ENCODE measurements at regions not wholly inside any gene's neighbourhood (a gene's known extent, or its start where the extent isn't known, plus 50 kb on each side); places are given as distances from the start of the nearest gene placed in this dataset.
"Not testable (repeated sequence)": the region's sequence is repeated elsewhere in the genome, so short reads cannot be mapped to it uniquely, and the experiment has no call there.

DNA sequence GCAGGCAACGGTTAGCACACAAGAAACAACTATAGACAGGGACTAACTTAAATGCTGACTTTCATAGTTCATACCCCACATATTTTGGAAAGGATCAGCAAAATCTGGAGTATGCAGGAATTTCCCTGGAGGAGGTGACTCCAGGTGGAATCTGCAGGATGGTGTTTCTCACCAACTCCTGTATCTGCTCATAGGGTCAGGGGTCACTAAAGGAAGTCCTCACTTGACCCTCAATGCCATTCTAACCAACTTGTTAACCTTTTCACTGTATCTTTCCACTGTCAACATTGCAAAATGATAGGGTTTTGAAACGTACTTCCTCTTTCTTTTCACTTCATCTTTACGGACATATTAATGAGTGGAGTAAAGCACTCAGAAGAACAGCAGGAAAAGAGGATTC lies 207.0 kb upstream of the CXCR4 start:
- no peak for DNase-seq (ENCODE audit: low spot score)

DNA sequence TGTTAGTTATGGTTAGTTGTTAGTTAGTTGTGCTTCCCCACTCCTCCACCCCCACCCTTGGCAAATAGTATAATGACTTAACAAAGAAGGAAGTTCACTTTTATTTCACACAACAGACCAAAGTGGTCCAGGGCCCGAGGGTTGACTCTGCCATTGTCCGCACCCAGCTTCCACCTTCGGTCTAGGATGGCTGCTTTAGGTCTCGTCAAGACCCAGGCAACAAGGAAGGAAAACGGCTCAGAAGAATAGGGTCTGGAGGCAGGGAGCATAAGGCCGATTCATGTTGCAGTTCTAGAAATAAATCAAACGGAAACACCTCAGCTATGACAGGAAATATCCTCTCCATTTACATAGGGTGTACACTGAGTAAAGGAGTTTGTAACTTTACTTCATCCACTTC lies 206.0 kb upstream of the CXCR4 start:
- DNase-seq (ENCODE audit: low spot score), result no peak

DNA sequence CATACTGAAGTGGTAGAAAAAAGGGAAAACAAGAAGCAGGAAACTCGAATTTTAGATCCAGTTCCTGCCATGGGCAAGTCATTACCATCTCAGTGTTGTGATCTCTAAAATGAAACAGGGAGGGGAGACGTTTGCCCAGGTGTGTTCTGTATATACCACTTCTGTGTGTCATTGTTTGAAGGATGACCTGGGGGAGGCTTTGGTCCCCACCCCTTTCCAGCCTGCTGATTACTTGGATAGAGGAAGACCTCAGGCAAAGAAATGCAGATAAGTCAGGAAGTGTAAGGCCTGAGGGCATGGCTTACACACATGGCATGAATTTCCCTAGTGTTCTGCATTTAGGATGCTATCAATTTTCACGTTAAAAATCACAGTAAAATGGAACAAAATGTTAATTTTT lies 205.2 kb upstream of the CXCR4 start:
- no peak for DNase-seq (ENCODE audit: low spot score)

DNA sequence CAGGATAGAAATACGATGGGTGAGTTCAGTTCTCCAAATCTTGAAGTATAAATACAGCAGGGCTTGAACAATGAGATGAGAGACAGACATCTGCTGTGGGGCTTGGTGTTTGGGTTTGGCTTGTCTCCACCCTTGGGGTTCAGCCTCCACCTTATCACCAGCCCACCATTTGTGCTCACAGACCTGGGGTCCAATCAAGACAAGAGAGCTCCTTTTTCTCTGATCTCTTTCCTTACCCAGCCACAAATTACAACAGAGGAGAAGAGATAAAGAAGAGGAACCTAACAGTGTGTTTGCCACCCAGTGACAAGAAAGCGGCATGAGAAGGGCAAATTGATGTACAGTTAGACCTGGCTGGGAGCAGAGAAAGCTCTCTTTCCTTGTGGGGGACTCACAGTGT lies 204.5 kb upstream of the CXCR4 start:
- no peak for DNase-seq (ENCODE audit: low spot score)

DNA sequence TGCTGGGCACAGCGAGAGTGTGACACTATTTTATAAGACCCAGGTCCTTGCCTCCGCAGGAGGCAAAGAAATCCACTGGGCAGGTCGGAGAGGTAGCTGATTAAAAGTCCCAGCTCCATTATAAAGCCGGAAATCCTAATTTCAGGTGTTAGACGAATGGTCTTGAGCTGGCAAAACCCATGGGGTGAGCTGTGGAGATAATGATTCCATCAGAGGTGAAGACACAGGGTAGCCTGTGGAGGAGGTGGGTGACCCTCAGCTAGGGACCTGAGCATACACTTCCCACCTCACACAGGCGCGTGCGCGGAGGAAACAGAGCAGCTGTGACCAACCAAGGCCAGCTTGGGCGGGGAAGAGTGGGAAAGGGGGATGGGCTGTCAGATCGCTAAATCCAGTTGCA lies 201.7 kb upstream of the CXCR4 start:
- no peak for DNase-seq (ENCODE audit: low spot score)

DNA sequence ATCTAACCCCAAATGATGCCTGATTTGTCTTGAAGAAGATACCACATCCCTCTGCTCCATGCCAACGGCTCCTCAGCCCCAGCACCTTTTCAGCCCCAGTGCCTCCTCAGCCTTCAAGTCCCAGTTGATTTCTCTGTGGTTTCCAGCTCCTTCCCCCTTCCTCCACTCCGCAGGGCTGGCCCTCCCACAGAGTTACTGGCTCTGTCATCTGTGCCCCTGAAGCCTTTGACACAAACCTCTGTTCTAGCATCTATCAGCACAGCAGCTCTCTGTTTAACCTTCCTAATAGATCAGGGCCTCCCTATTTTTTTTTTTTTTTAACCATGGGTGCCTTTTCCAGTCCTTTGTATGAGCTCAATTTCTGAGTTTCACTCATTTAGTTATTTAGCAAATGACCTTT lies 201.3 kb upstream of the CXCR4 start:
- DNase-seq (ENCODE audit: low spot score), result no peak

DNA sequence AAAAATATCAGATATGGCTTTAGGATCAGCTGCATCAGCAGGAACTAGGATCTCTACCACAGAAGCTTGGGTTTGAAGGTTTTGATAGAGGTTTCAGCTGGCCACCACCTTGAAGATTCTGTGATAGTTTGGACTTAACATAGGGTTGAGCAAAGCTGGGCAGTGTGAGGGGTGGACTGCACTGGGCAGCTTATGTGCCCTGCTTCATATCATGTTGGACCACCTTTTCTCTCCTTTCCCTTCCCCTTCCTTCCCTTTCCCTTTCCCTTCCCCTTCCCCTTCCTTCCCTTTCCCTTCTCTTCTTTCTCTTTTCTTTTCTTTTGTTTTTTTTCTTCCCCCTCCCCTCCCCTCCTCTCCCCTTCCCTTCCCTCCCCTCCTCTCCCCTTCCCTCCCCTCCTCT lies 196.3 kb upstream of the CXCR4 start:
- DNase-seq (ENCODE audit: low spot score), result no peak

DNA sequence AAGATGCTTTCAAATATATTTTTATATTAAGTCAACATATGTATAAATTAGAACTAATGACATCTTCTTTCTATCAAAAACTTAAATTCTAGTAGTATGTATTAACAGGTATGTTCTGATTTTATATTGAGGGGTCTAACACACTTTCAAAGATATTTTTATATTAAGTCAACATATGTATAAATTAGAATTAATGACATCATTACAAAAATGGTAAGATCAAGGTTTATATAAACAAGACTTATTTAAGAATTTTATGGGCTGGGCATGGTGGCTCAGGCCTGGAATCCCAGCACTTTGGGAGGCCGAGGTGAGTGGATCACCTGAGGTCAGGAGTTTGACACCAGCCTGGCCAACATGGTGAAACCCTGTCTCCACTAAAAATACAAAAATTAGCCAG lies 194.6 kb upstream of the CXCR4 start:
- not testable (repeated sequence) for DNase-seq (ENCODE audit: low spot score)

DNA sequence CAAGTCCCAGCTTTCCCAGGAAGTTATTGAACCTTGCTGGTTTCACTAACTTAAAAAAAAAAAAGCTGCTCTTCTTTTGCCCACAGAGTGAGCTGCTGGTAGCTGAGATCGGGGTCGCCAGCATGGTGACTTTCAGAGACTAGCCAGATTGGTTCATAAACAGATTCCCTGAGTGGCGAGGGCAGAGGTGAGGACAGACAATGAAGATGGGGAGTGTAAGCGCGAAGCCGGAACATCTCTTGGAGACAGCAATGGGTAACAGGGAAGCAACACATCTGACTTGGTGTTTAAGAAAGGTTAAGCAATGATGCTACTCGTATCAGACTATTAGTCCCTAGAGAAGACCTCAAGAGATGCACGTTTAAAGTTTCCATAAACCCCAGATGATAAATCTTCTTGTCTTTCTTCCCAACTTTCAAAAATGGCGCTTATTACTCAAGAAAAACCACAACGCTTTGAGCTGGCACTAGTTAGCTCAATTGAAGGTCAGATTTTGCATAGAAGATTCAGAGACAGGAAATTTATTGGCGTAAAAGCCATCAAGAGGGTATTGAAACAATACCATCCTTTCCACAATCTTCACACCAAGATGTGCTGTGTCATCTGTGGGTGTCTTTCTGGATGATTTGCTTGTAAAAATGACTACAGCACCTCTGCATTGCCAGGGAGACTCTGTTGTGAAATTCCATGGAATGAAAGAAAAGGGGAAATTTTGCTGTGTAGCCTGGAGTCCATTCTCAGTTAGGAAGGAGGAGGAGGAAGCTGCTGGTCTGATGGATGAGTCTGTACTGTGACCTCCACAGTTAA lies 193.1 kb upstream of the CXCR4 start:
- no peak for DNase-seq (ENCODE audit: low spot score)

DNA sequence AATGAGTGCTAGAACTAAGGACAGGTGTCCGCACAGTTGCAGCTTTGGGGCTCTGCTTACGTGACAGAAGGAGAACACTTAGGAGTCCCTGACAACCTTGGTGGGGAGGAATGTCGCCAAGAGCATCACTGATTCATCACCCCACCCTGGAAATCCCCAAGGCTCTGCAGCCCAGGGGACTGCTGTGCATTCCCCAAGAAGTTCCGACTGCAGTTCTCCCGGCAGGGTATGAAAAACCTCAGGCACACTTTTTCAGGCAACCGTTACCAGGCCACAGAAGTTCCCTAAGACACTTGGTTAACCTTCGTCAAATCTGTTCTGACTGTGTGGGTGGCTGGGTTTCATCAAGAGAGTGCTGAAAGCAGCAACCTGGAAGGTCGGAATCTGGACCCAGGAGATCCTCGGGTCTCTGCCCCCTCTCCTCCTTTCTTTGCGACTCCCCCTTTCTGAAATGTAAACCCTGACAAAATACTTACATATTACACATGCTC lies 192.1 kb upstream of the CXCR4 start:
- no peak for DNase-seq (ENCODE audit: low spot score)

DNA sequence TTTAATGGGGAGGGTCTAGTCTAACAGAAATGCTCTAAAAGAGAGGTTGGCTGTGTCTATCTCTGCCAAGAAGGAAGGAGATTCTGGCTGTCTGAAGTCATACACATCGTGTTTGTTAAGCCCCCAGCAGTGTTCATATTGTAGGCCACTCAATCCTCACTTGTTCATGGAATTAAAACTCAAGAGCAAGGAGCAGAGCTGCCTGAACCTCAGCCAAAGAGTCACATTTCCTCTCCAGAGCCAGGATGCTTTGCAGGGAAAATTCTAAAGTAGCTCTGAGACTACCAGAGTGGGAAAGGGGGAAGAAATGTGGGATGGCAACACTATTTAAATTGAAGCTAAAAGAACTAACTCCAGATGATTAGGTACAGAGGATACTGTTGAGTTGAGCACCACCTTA lies 190.7 kb upstream of the CXCR4 start:
- no peak for DNase-seq (ENCODE audit: low spot score)

DNA sequence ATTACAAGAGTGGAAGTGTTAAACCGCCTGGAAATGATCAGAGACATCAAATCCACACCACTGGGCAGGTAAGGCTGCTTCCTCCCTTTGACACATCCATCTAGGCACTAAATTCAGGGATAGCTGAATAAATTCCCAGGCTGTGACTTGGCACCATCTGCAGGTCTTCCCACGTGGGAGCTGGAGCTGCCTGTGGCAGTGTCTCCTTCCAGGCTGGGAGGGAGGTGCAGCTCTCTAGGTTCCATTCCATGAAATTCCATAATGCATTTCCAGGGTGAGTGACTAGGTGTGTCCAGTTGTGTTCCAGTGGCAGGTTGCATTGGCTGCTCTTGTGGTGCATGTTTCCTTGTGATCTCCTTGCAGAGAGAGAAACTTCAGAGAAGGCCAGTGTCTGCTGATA lies 188.9 kb upstream of the CXCR4 start:
- no peak for DNase-seq (ENCODE audit: low spot score)

DNA sequence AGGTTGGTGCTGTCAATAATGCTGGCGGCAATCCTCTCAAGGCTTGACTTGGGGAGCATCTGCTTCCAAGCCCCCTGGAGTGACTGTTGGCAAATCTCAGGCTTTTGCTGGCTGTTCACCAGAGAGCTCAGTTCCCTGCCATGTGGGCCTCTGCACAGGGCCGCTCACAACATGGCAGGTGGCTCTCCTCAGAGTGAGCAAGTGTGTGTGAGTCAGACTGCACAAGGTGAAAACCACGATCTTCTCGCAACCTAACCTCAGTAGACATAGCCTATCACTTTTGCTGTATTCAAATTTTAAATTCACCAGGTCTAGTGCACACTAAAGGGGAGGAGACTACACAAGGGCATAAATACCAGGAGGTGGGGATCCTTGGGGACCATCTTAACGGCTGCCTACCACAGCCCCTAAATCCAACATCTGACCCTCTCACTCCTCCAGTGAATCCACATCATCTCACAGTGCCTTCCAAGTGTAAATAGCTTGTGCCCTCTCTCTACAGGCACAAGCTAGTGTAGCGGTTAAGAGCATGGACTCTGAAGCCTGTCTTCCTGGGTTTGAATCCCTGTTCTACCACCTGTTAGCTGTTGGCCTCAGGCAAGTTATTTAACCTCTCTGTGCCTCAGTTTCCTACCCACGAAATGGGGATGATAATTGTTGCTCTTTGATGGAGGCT lies 187.7 kb upstream of the CXCR4 start:
- peak; percentile 29 for DNase-seq (ENCODE audit: low spot score)

DNA sequence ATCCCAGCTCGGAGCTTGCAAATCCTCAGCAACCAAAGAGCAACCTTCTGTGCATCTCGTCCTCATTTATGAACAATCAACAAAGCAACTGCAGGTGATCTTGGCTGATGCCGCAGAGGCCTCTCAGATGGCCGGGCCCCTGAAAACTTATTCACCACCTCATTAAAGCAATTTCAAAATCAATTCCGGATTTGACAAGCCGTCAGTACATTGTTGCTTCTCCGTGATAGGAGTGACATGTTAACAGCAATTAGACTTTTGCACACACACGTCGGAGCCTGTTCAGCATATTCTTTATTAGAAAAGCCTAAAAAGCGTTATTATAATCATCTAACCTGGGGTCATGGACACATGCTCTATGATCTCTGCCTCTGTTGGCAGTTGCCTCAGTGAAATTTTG lies 183.1 kb upstream of the CXCR4 start:
- DNase-seq (ENCODE audit: low spot score), result no peak

DNA sequence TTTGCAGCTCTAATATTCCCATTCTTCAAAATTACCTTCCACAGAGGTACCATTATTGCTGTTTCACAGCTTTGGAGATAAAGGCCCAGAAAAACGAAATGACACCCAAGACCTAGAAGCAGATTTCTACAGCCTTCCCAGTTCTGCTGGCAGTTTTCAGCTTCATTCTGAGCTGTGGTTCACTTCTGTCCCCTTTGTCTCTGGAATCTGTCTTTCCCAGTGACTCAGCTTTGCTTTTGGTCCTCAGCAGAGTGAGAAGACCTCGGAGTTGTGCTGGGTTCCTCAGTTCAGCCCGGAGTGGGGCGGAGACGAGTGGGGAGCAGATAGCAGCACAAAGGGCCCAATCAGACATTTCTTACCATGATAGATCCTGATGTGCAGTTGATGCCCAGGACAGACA lies 180.7 kb upstream of the CXCR4 start:
- no peak for DNase-seq (ENCODE audit: low spot score)

DNA sequence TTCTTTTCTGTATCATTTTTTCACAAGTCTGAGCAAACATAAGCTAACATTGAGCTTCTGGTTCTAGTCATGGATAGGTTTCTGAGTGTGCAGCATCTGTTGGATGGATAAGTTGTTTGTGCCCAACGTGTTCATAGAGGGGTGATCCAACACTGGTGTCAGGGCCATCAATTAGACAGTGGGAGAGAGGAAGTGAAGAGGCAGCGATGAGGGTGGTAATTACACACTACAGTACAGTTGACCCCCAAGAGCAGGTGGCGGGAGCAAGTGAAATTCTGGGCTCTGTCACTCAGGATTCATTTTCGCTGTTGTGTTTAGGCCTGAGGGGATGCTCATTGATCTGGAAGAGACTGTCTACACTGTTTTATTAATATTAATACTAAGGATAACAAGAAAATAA lies 180.0 kb upstream of the CXCR4 start:
- DNase-seq (ENCODE audit: low spot score), result no peak

DNA sequence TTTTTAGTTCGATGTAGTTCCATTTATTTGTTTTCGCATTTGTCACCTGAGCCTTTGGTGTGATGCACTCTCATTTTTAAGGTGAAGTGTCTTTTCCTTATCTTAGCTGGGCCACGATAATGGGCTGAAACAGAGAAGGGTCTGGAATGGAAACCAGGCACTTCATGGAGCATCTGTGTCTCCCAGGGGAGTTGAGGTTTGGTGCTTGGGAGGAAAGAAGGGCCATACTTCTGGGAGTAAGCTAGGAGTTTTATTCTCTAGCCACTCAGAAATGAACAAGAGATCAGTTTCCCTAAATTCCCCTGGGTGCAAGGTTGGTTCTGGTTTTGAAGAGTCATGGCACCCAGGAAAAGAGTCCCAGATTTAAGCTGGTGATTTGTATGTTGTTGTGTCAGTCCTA lies 179.4 kb upstream of the CXCR4 start:
- DNase-seq (ENCODE audit: low spot score), result no peak

DNA sequence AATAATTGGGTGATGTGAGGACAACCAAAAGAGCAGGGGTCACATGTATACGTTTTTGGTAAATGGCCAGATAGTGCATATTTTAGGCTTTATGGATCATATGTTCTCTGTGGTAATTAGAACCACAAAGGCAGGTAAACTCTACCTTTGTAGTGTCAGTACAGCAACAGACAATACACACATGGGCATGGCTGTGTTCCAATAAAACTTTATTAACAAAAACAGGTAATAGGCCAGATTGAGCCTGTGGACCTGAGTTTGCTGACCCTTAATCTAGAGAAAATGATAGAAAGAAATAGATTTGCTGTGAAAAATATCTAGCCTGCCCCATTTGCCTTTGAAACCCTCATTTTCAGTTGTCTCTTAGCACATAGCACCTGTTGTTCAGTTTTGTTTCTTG lies 177.2 kb upstream of the CXCR4 start:
- no peak for DNase-seq (ENCODE audit: low spot score)

DNA sequence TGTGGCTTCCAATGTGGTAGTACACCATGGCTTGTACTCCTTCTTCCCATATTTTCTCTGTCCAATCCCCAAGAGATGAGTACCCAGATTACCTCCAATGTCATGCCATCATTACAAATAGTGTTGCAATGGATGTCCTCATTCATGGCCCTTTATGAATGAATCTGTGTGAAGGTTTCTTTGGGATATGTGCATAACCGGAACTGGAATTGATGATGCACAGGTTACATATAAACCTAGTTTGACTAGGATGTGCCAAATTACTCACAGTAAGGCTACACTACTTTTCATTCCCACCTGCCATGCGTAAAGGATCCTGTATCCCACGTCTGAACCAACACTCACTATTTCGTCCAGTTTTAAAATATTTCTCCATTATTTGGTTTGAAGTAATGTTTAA lies 173.9 kb upstream of the CXCR4 start:
- DNase-seq (ENCODE audit: low spot score), result no peak

DNA sequence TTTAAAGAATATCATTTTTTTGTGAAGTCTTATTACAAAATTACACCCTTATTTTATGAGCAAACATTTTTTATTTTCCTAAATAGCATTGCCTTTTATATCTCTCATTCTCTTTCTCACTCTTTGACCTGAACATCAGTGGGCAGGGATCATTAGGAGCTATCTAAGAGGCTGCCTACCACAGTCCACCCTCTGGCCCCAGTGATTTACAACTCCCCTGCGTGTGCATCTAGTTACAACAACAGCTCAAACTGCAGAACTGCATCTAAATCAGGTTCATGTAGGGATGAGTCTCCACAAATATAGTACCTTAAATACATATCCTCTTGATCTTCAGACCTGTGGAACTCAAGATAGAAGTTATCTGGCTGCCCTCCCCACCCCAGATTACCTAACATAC lies 172.4 kb upstream of the CXCR4 start:
- no peak for DNase-seq (ENCODE audit: low spot score)

DNA sequence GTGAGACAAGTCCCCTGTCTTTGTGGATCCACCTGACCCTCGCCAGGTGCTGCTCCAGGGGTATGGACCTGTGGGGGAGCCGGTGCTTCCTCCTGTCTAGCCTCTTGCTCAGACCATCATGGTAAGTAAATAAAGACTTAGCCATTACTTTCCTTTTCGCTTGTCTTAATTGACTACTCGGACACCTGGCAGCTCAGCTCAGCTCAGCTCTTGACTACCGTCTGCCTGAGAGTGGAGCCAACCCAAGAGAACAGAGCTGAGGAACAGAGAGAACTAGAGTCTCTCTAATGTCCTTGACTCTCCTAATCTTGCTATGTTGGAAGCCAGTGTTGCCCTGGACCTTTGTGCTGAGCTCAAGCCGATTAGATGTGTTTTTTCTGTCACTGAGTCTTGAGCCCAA lies 170.3 kb upstream of the CXCR4 start:
- no peak for DNase-seq (ENCODE audit: low spot score)

DNA sequence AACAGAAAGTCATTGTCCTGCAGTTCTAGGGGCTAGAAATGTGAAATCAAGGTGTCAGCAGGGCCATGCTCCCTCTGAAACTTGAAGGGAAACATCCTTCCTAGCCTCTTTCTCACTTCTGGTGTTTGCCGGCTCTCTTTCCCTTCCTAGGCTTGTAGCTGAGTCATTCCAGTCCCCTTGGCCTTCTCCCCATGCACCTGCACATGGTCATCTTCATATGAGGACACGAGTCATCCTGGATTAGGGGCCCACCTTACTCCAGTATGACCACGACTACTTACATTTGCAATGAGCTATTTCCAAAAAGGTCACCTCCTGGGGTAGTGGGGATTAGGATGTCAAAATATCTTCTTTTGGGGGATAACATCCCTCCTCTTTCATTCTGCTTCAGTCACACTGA lies 168.5 kb upstream of the CXCR4 start:
- DNase-seq (ENCODE audit: low spot score), result no peak

DNA sequence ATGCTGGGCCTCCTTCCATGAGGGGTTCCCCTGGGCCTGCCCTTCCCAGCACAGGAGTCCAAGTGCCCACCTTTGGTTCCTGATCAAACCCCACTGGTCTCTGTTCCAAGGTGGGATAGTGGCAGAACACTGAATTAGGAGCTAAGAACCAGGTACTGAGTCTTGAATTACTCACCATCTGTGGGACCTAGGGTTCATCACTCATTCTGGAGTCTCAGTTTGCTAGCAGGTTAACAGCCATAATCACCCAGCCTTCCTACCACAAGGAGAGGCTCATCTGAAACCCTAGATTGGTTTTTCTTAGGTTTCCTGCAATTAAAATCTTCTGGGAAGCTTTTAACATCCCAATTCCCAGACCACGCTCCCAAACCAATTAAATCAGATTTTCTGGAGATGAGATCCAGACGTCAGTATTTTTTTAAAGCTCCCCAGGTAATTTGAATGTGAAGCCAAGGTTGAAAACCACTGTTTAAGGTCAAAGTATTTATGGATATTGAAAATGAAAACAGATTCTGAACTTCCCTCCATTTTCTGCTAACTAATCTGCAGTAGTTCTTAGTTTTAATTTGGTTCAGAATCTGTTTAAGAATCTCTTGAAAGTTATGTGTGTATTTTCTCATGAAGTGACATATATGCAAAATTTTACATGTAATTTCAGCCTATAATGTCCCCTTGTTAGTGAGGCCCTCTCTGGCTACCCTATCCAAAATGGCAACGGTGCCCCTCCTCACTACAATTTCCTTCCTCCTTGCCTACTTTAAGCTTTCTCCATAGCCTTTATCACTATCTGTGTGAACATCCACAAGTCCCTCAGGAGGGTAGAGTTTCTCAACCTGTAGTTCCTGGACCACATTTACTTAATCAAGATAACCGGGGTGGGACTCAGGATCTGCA lies 166.5 kb upstream of the CXCR4 start:
- DNase-seq (ENCODE audit: low spot score), result no peak
